H1 (cell line): ENCODE measurements at regions not wholly inside any gene's neighbourhood (a gene's known extent, or its start where the extent isn't known, plus 50 kb on each side); places are given as distances from the start of the nearest gene placed in this dataset.

Experiments
- CTCF ChIA-PET: fragments of 300-600 bp; sonication (Branson Sonifier 250); formaldehyde crosslinking; loops from one replicate; lab custom pipeline; 2021; ENCODE audit not compliant: partially characterized antibody; lab: Charles Lee
- POLR2A ChIA-PET: fragments of 300-600 bp; sonication (Branson Sonifier 250); formaldehyde crosslinking; loops from one replicate; lab custom pipeline; 2021; ENCODE audit warnings: inconsistent platforms; ENCODE audit not compliant: partially characterized antibody; lab: Charles Lee
- DNase-seq, 2 experiments: peaks; one replicate each; pipeline versions ENCODE4 v3.0.0 to v3.0.0-alpha.2; 2010 to 2022; ENCODE audit warnings: low spot score in 2 of 2, low read depth in 1 of 2, mixed read lengths in 1 of 2
- FAIRE-seq: peaks from 2 replicates; lab custom pipeline; 2011; peaks lifted over from hg19 to GRCh38; lab: Jason Lieb, UNC
- H2AFZ ChIP-seq: 2 replicates; pipeline ENCODE4 v1.8.1; 2012; ENCODE audit warnings: low read length, inconsistent platforms
- H2AK5ac ChIP-seq: 2 replicates; pipeline ENCODE4 v1.6.1; 2013; ENCODE audit warnings: low read depth, low read length
- H2BK120ac ChIP-seq: replicated peaks from 2 replicates; pipeline ENCODE3; 2013; ENCODE audit warnings: low read depth, low read length, inconsistent platforms
- H2BK12ac ChIP-seq: 2 replicates; pipeline ENCODE4 v1.6.1; 2013; ENCODE audit warnings: low read depth, low read length
- H2BK15ac ChIP-seq: 2 replicates; pipeline ENCODE4 v1.6.1; 2013; ENCODE audit warnings: low read length
- H2BK20ac ChIP-seq: 2 replicates; pipeline ENCODE4 v1.6.1; 2013; ENCODE audit warnings: low read length
- H2BK5ac ChIP-seq: 2 replicates; pipeline ENCODE4 v1.6.1; 2013; ENCODE audit warnings: low read depth, low read length
- H3K14ac ChIP-seq: 2 replicates; pipeline ENCODE4 v1.6.1; 2013; ENCODE audit warnings: inconsistent platforms; ENCODE audit not compliant: insufficient read length
- H3K18ac ChIP-seq: 2 replicates; pipeline ENCODE4 v1.6.1; 2013; ENCODE audit warnings: low read length; ENCODE audit errors: extremely low read depth
- H3K23ac ChIP-seq: 2 replicates; pipeline ENCODE4 v1.6.1; 2013; ENCODE audit warnings: inconsistent platforms; ENCODE audit not compliant: insufficient read length
- H3K23me2 ChIP-seq: 2 replicates; pipeline ENCODE4 v1.6.1; 2013; ENCODE audit warnings: low read depth, low read length
- H3K27ac ChIP-seq: 2 replicates; pipeline ENCODE4 v1.6.1; 2011; ENCODE audit warnings: low read depth, low read length, inconsistent platforms
- H3K27me3 ChIP-seq, 4 experiments: replicated peaks in 1 of 4; 1 replicate in 1 of 4; 2 replicates in 3 of 4; pipeline versions ENCODE4 v1.6.1 to v1.8.1; 2011 to 2013; ENCODE audit warnings: low read length in 3 of 4, mild to moderate bottlenecking in 3 of 4, inconsistent platforms in 2 of 4, mixed read lengths in 2 of 4, moderate library complexity in 1 of 4; ENCODE audit not compliant: control insufficient read depth in 3 of 4, insufficient read depth in 3 of 4; ENCODE audit errors: extremely low read depth in 1 of 4
- H3K36me3 ChIP-seq, 4 experiments: 2 replicates each; pipeline versions ENCODE4 v1.6.1 to v1.8.1; 2011 to 2013; ENCODE audit warnings: mild to moderate bottlenecking in 4 of 4, low read length in 3 of 4, moderate library complexity in 2 of 4, control low read depth in 1 of 4, inconsistent platforms in 1 of 4; ENCODE audit not compliant: insufficient read depth in 4 of 4, control insufficient read depth in 2 of 4
- H3K4ac ChIP-seq: replicated peaks from 2 replicates; pipeline ENCODE3; 2013; ENCODE audit warnings: low read length, low read depth, mixed read lengths, inconsistent platforms; ENCODE audit not compliant: insufficient read length
- H3K4me1 ChIP-seq, 4 experiments: replicated peaks in 1 of 4; 1 replicate in 1 of 4; 2 replicates in 3 of 4; pipeline versions ENCODE4 v1.6.1 to v1.8.1; 2011 to 2013; ENCODE audit warnings: low read length in 3 of 4, inconsistent platforms in 2 of 4, mixed read lengths in 1 of 4; ENCODE audit not compliant: insufficient read depth in 4 of 4, control insufficient read depth in 3 of 4
- H3K4me2 ChIP-seq, 2 experiments: 2 replicates each; pipeline versions ENCODE4 v1.6.1 to v1.8.1; 2011 to 2013; ENCODE audit warnings: low read depth in 2 of 2, low read length in 2 of 2, control low read depth in 1 of 2, inconsistent platforms in 1 of 2, mild to moderate bottlenecking in 1 of 2; ENCODE audit not compliant: insufficient read depth in 1 of 2
- H3K4me3 ChIP-seq, 4 experiments: fragments of 200-600, 300-600 bp in 1 of 4; sonication (generic), shearing (Covaris generic), sonication (Bioruptor Twin) in 1 of 4; 2 replicates each; pipeline versions ENCODE4 v1.5.1 to v1.8.1; 2011 to 2016; ENCODE audit warnings: low read length in 4 of 4, low read depth in 3 of 4, control low read depth in 2 of 4, inconsistent platforms in 2 of 4, mild to moderate bottlenecking in 2 of 4, mixed read lengths in 1 of 4, moderate library complexity in 1 of 4; ENCODE audit not compliant: insufficient read depth in 2 of 4; ENCODE audit errors: extremely low read depth in 1 of 4
- H3K56ac ChIP-seq: replicated peaks from 2 replicates; pipeline ENCODE3; 2013; ENCODE audit warnings: low read depth, mild to moderate bottlenecking, mixed read lengths, low read length, inconsistent platforms; ENCODE audit not compliant: insufficient read length
- H3K79me1 ChIP-seq: 2 replicates; pipeline ENCODE4 v1.6.1; 2013; ENCODE audit warnings: low read depth, low read length, control low read depth
- H3K79me2 ChIP-seq, 2 experiments: 2 replicates each; pipeline versions ENCODE4 v1.6.1 to v1.8.1; 2012 to 2013; ENCODE audit warnings: low read length in 2 of 2, mild to moderate bottlenecking in 2 of 2, inconsistent platforms in 1 of 2; ENCODE audit not compliant: insufficient read depth in 2 of 2, control insufficient read depth in 1 of 2
- H3K9ac ChIP-seq, 4 experiments: replicated peaks in 1 of 4; 1 replicate in 1 of 4; 2 replicates in 3 of 4; pipeline versions ENCODE4 v1.6.1 to v1.8.1; 2011 to 2013; ENCODE audit warnings: low read depth in 3 of 4, low read length in 3 of 4, control low read depth in 2 of 4, mild to moderate bottlenecking in 2 of 4, moderate library complexity in 2 of 4, inconsistent platforms in 1 of 4; ENCODE audit errors: extremely low read depth in 1 of 4
- H3K9me3 ChIP-seq, 2 experiments: 2 replicates each; pipeline versions ENCODE4 v1.6.1 to v1.8.1; 2012 to 2013; ENCODE audit warnings: mild to moderate bottlenecking in 2 of 2, moderate library complexity in 2 of 2, control low read depth in 1 of 2, inconsistent platforms in 1 of 2, low read depth in 1 of 2, low read length in 1 of 2, mixed read lengths in 1 of 2; ENCODE audit not compliant: insufficient read depth in 2 of 2
- H4K20me1 ChIP-seq, 2 experiments: replicated peaks in 1 of 2; 2 replicates each; pipeline versions ENCODE3 to v1.8.1; 2011 to 2013; ENCODE audit warnings: inconsistent platforms in 2 of 2, low read length in 2 of 2, mild to moderate bottlenecking in 1 of 2; ENCODE audit not compliant: insufficient read depth in 2 of 2, control insufficient read depth in 1 of 2
- H4K5ac ChIP-seq: 2 replicates; pipeline ENCODE4 v1.6.1; 2013; ENCODE audit warnings: low read length, low read depth, mixed read lengths, inconsistent platforms; ENCODE audit not compliant: insufficient read length
- H4K8ac ChIP-seq: 2 replicates; pipeline ENCODE4 v1.8.0; 2013; ENCODE audit warnings: mild to moderate bottlenecking, moderate library complexity, low read length, inconsistent platforms; ENCODE audit not compliant: insufficient read depth; ENCODE audit errors: extremely low read depth
- H4K91ac ChIP-seq: replicated peaks from 2 replicates; pipeline ENCODE3; 2013; ENCODE audit warnings: low read length, mixed read lengths, inconsistent platforms; ENCODE audit not compliant: insufficient read length
- CBX5 ChIP-seq: fragments of 300-800, 300-1000 bp; sonication (generic); IDR thresholded peaks from 2 replicates; pipeline ENCODE4 v1.7.1; 2016; ENCODE audit warnings: antibody characterized with exemption, low read length, low read depth
- NRF1 ChIP-seq: IDR thresholded peaks from 2 replicates; pipeline ENCODE4 v1.6.1; 2011; ENCODE audit warnings: mild to moderate bottlenecking, low read depth, low read length, improper control_type of control experiment
- RNF2 ChIP-seq: fragments of 200-900, 300-1000 bp; sonication (generic); IDR thresholded peaks from 2 replicates; pipeline ENCODE4 v1.7.1; 2016; ENCODE audit warnings: borderline replicate concordance, low read depth, mild to moderate bottlenecking, antibody characterized with exemption, low read length; ENCODE audit not compliant: poor library complexity, severe bottlenecking; ENCODE audit errors: missing control alignments
- TEAD4 ChIP-seq: IDR thresholded peaks from 2 replicates; pipeline ENCODE4 v1.6.1; 2012; ENCODE audit warnings: low read depth, low read length, inconsistent platforms, mixed read lengths
- WGBS, 2 experiments: shearing (Covaris generic) in 1 of 2; methylation state at CpG; one replicate each; pipeline versions ENCODE4 v1.1.6 to v1.1.7; 2013 to 2015; ENCODE audit warnings: low lambda C conversion rate in 2 of 2, mixed read lengths in 2 of 2, inconsistent platforms in 1 of 2, low coverage in 1 of 2, missing lambda C conversion rate in 1 of 2; ENCODE audit not compliant: insufficient replicate concordance in 2 of 2, insufficient coverage in 1 of 2, insufficient read length in 1 of 2; ENCODE audit errors: extremely low coverage in 1 of 2, missing lambda C conversion rate in 1 of 2; 5-methylcytosine and 5-hydroxymethylcytosine counted together

DNA sequence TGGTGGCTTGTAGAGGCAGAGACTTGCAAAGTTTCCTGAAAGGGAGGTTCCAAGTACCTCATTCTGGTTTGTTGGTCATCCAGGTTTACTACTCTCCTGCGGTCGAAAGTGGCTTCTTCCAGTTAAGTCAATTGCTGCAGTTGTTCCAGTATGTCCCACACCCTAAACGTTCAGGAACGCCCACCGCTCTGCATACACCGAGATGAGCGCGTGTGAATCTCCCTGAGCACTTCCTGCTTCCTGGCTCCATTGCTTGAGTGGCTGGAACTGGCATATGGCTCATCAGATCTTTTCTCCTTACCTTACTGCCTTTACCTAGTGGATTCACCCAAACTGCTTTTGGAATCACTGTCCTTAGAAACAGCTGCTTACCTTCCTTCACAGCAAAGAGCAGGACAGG is 59.1 kb upstream of the GLIS3 start:
- Histone ChIP-seq H4K5ac (no peak overlapping the region), H2BK12ac (no peak overlapping the region), H3K79me2 (no peaks in the 10 kb centered on the region), H3K9ac (no peak overlapping the region), H2AK5ac (no peak overlapping the region), H3K79me1 (no peaks in the 10 kb centered on the region), H2BK20ac (no peak overlapping the region), H2BK5ac (no peak overlapping the region), H3K14ac (no peak overlapping the region), H4K20me1 (no peaks in the 10 kb centered on the region), H3K23me2 (no peaks in the 10 kb centered on the region), H3K4ac (no peak overlapping the region), H4K8ac (no peak overlapping the region), H3K27me3 (no peaks in the 10 kb centered on the region), H2AFZ (peak overlapping the region; percentile 34), H3K4me3 (no peak overlapping the region), H3K4me2 (no peak overlapping the region), H3K27ac (no peak overlapping the region), H2BK15ac (no peak overlapping the region), H2BK120ac (no peak overlapping the region), H3K4me1 (no peaks in the 10 kb centered on the region), H3K18ac (no peak overlapping the region), H3K36me3 (no peaks in the 10 kb centered on the region), H3K56ac (no peak overlapping the region), H4K91ac (no peak overlapping the region), H3K23ac (no peak overlapping the region), H3K9me3 (no peaks in the 10 kb centered on the region)
- 99% methylated on average over 8 of the region's 8 CpGs; no CpG with 5 or more reads in 1 of the 2 experiments for WGBS, 2 experiments
- ChIA-PET POLR2A (no interaction called here), CTCF (interaction anchor here (0.9 to 1.7 kb wide), 2 partner anchors 19 to 43 kb away, joined by 3 read pairs; no protein-coding TSS in a partner anchor)
- FAIRE-seq = no peak
- DNase-seq = no peak
- TF ChIP-seq RNF2 (no peak), TEAD4 (no peak), NRF1 (no peak), CBX5 (no peak)
